HCT116 (cell line): ENCODE measurements at regions not wholly inside any gene's neighbourhood (a gene's known extent, or its start where the extent isn't known, plus 50 kb on each side); places are given as distances from the start of the nearest gene placed in this dataset.

Experiments
- ATAC-seq: fragments of 200-7000 bp; cut with Tn5 transposase; 2 replicates; pipeline ENCODE4 v1.9.1; 2020; ENCODE audit warnings: mild to moderate bottlenecking, moderate library complexity
- BruUV-seq: library from RNA; stranded (reverse); fragments of 400-500 nt; replicated peaks from 2 replicates; lab custom pipeline; 2021; lab: Mats Ljungman, UMichigan
- CTCF ChIA-PET: fragments of 300-600 bp; sonication (Branson Sonifier 250); formaldehyde crosslinking; loops from one replicate; lab custom pipeline; 2021; ENCODE audit warnings: antibody characterized with exemption; lab: Charles Lee
- POLR2A ChIA-PET: fragments of 300-600, 350-600 bp; sonication (Branson Sonifier 250); formaldehyde crosslinking; loops from one replicate; lab custom pipeline; 2021; ENCODE audit warnings: antibody characterized with exemption; lab: Charles Lee
- RAD21 ChIA-PET, 2 experiments: fragments of 300-600 bp; sonication (Branson Sonifier 250); formaldehyde crosslinking; loops; one replicate each; lab custom pipeline; 2023; ENCODE audit warnings: low total read pairs in 2 of 2; ENCODE audit not compliant: uncharacterized antibody in 2 of 2, unreplicated experiment in 2 of 2, low non-redundant PET in 1 of 2; lab: Charles Lee
- DNase-seq: peaks from one replicate; pipeline ENCODE4 v3.0.0-alpha.2; 2010; ENCODE audit warnings: low read depth, low spot score
- H2AFZ ChIP-seq: fragments of 200-600 bp; shearing (Covaris generic), sonication (generic); 2 replicates; pipeline ENCODE4 v1.6.1; 2017; ENCODE audit warnings: low read depth, mixed run types, mixed read lengths, antibody characterized with exemption, low read length; ENCODE audit not compliant: poor library complexity, severe bottlenecking
- H3K27ac ChIP-seq: 2 replicates; pipeline ENCODE4 v1.5.1; 2012; ENCODE audit warnings: low read depth, low read length
- H3K27me3 ChIP-seq: fragments of 200-600 bp; sonication (generic); 2 replicates; pipeline ENCODE4 v1.6.1; 2016; ENCODE audit warnings: mixed run types, low read length, mixed read lengths; ENCODE audit not compliant: insufficient read depth
- H3K36me3 ChIP-seq, 2 experiments: fragments of 200-500 bp in 1 of 2; fragments of 200-600 bp in 1 of 2; sonication (Bioruptor generic) in 1 of 2; sonication (generic) in 1 of 2; 2 replicates each; pipeline versions ENCODE4 v1.5.1 to v1.6.1; 2014 to 2016; ENCODE audit warnings: low read length in 2 of 2, inconsistent platforms in 1 of 2, mixed read lengths in 1 of 2, mixed run types in 1 of 2; ENCODE audit not compliant: insufficient read depth in 2 of 2, control insufficient read depth in 1 of 2
- H3K4me1 ChIP-seq, 2 experiments: fragments of 200-600 bp in 1 of 2; sonication (generic) in 1 of 2; 2 replicates each; pipeline versions ENCODE4 v1.5.1 to v1.6.1; 2012 to 2017; ENCODE audit warnings: low read length in 2 of 2, inconsistent platforms in 1 of 2, mild to moderate bottlenecking in 1 of 2, mixed read lengths in 1 of 2, mixed run types in 1 of 2, moderate library complexity in 1 of 2; ENCODE audit not compliant: insufficient read depth in 2 of 2, control insufficient read depth in 1 of 2
- H3K4me2 ChIP-seq: fragments of 200-600 bp; sonication (generic); 2 replicates; pipeline ENCODE4 v1.6.1; 2017; ENCODE audit warnings: mixed run types, low read length, mixed read lengths
- H3K4me3 ChIP-seq, 2 experiments: fragments of 200-600 bp in 1 of 2; sonication (generic) in 1 of 2; replicated peaks in 1 of 2; 2 replicates each; pipeline ENCODE4 v1.5.1; 2011 to 2016; ENCODE audit warnings: low read length in 2 of 2, control low read depth in 1 of 2, low read depth in 1 of 2, mild to moderate bottlenecking in 1 of 2, mixed read lengths in 1 of 2, mixed run types in 1 of 2
- H3K79me2 ChIP-seq: fragments of 200-600 bp; sonication (generic); 2 replicates; pipeline ENCODE4 v1.6.1; 2017; ENCODE audit warnings: mild to moderate bottlenecking, mixed run types, low read length, moderate library complexity, mixed read lengths; ENCODE audit not compliant: insufficient read depth
- H3K9ac ChIP-seq: fragments of 200-600 bp; sonication (generic); 2 replicates; pipeline ENCODE4 v1.6.1; 2016; ENCODE audit warnings: low read length, mixed read lengths
- H3K9me2 ChIP-seq: fragments of 200-600 bp; sonication (generic), shearing (Covaris generic); 2 replicates; pipeline ENCODE4 v1.6.1; 2017; ENCODE audit warnings: mixed run types, mild to moderate bottlenecking, moderate library complexity; ENCODE audit not compliant: insufficient read depth
- H3K9me3 ChIP-seq, 2 experiments: fragments of 200-500 bp in 1 of 2; fragments of 200-600 bp in 1 of 2; sonication (Bioruptor generic) in 1 of 2; sonication (generic) in 1 of 2; 2 replicates each; pipeline ENCODE4 v1.6.1; 2014 to 2017; ENCODE audit warnings: low read length in 2 of 2, mixed read lengths in 2 of 2, inconsistent platforms in 1 of 2, low read depth in 1 of 2, mild to moderate bottlenecking in 1 of 2, mixed run types in 1 of 2, moderate library complexity in 1 of 2; ENCODE audit not compliant: control insufficient read depth in 1 of 2, insufficient read depth in 1 of 2
- H4K20me1 ChIP-seq: fragments of 200-600 bp; sonication (generic), shearing (Covaris generic); 2 replicates; pipeline ENCODE4 v1.6.1; 2017; ENCODE audit warnings: mixed run types, mild to moderate bottlenecking, moderate library complexity; ENCODE audit not compliant: insufficient read depth
- CBX3 ChIP-seq: IDR thresholded peaks from 2 replicates; pipeline ENCODE4 v1.6.1; 2012; ENCODE audit warnings: low read depth
- CEBPB ChIP-seq: IDR thresholded peaks from 2 replicates; pipeline ENCODE4 v1.6.1; 2012; ENCODE audit warnings: low read depth
- CTCF ChIP-seq, 3 experiments: fragments of 200-600 bp in 1 of 3; sonication (generic) in 1 of 3; IDR thresholded peaks in 2 of 3; conservative IDR thresholded peaks in 1 of 3; 2 replicates each; pipeline ENCODE4 v1.5.1; 2012 to 2017; ENCODE audit warnings: low read depth in 2 of 3, low read length in 2 of 3, antibody characterized with exemption in 1 of 3, borderline replicate concordance in 1 of 3, control low read depth in 1 of 3, mild to moderate bottlenecking in 1 of 3, mixed read lengths in 1 of 3, mixed run types in 1 of 3, moderate library complexity in 1 of 3; ENCODE audit not compliant: insufficient read depth in 1 of 3
- EGR1 ChIP-seq: IDR thresholded peaks from 2 replicates; pipeline ENCODE4 v1.6.1; 2012; ENCODE audit warnings: low read depth
- ELF1 ChIP-seq: IDR thresholded peaks from 2 replicates; pipeline ENCODE4 v1.6.1; 2012; ENCODE audit warnings: low read depth, borderline replicate concordance
- EZH2 ChIP-seq: fragments of 200-600 bp; sonication (generic); IDR thresholded peaks from 2 replicates; pipeline ENCODE4 v1.6.1; 2017; ENCODE audit warnings: antibody characterized with exemption, mixed run types
- FOSL1 ChIP-seq: IDR thresholded peaks from 2 replicates; pipeline ENCODE4 v1.6.1; 2012; ENCODE audit warnings: low read depth
- JUND ChIP-seq: IDR thresholded peaks from 2 replicates; pipeline ENCODE4 v1.6.1; 2012
- MAX ChIP-seq: IDR thresholded peaks from 2 replicates; pipeline ENCODE4 v1.6.1; 2012
- POLR2A ChIP-seq: IDR thresholded peaks from 2 replicates; pipeline ENCODE4 v1.7.0; 2011; ENCODE audit warnings: borderline replicate concordance; ENCODE audit not compliant: insufficient read depth, insufficient read length; ENCODE audit errors: extremely low read depth
- RAD21 ChIP-seq: IDR thresholded peaks from 2 replicates; pipeline ENCODE4 v1.6.1; 2012; ENCODE audit warnings: low read depth, mild to moderate bottlenecking
- REST ChIP-seq: IDR thresholded peaks from 2 replicates; pipeline ENCODE4 v1.6.1; 2012; ENCODE audit warnings: low read depth
- SIN3A ChIP-seq: IDR thresholded peaks from 2 replicates; pipeline ENCODE4 v1.6.1; 2012; ENCODE audit warnings: low read depth
- SP1 ChIP-seq: IDR thresholded peaks from 2 replicates; pipeline ENCODE4 v1.6.1; 2012; ENCODE audit warnings: low read depth
- SRF ChIP-seq: IDR thresholded peaks from 2 replicates; pipeline ENCODE4 v1.6.1; 2012; ENCODE audit warnings: low read depth
- TCF7L2 ChIP-seq: IDR thresholded peaks from 2 replicates; pipeline ENCODE4 v1.7.0; 2011; ENCODE audit warnings: borderline replicate concordance, inconsistent platforms; ENCODE audit not compliant: insufficient read depth, insufficient read length; ENCODE audit errors: extremely low read depth
- YY1 ChIP-seq: IDR thresholded peaks from 2 replicates; pipeline ENCODE4 v1.6.1; 2011; ENCODE audit warnings: low read length, low read depth, moderate library complexity, mild to moderate bottlenecking; ENCODE audit not compliant: insufficient replicate concordance; ENCODE audit errors: extremely low read depth
- ZBTB33 ChIP-seq: IDR thresholded peaks from 2 replicates; pipeline ENCODE4 v1.6.1; 2011; ENCODE audit warnings: mild to moderate bottlenecking, low read length, moderate library complexity; ENCODE audit not compliant: insufficient replicate concordance; ENCODE audit errors: extremely low read depth
- intact Hi-C: fragments of 100-400 bp; cut with micrococcal nuclease; formaldehyde crosslinking; loops from 2 replicates; pipeline ENCODE4 v1.10.0; 2022

GRCh38 chr13:54709546-54709945 lies 1680.9 kb downstream of the OLFM4 start:
- Histone ChIP-seq H3K9me2 (no peaks in the 10 kb centered on the region), H3K79me2 (no peaks in the 10 kb centered on the region), H4K20me1 (no peaks in the 10 kb centered on the region), H3K4me2 (no peak overlapping the region), H3K36me3 (no peaks in the 10 kb centered on the region)
- BruUV-seq: no TSS peak
- DNase-seq: no peak
- no peak for TF ChIP-seq EGR1
- no peak for TF ChIP-seq SIN3A
- no peak for TF ChIP-seq CTCF (IDR thresholded peaks at IDR 0.05 in 2 of 3, conservative IDR thresholded peaks at IDR 0.05 in 1 of 3; ENCODE audit: borderline replicate concordance in 1 of 3, insufficient read depth in 1 of 3, low read depth in 2 of 3, low read length in 2 of 3)
- no peak for TF ChIP-seq POLR2A
- no peak for TF ChIP-seq SP1
- TF ChIP-seq CEBPB: no peak
- TF ChIP-seq EZH2: no peak
- TF ChIP-seq ZBTB33: no peak
- TF ChIP-seq REST: no peak
- TF ChIP-seq MAX: no peak
- TF ChIP-seq YY1: no peak
- no peak for TF ChIP-seq FOSL1
- no peak for TF ChIP-seq CBX3
- TF ChIP-seq TCF7L2: no peak
- TF ChIP-seq RAD21: no peak
- TF ChIP-seq JUND: no peak
- TF ChIP-seq SRF: no peak
- TF ChIP-seq ELF1: no peak
- TF ChIP-seq, all 23 proteins: peak for 0
- ChIA-PET POLR2A (no interaction called here), RAD21 (no interaction called here), CTCF (no interaction called here)
- no peak overlapping the region for H3K9ac ChIP-seq
- no peaks in the 10 kb centered on the region for H3K4me1 ChIP-seq
- no peaks in the 10 kb centered on the region for H3K27me3 ChIP-seq
- no peak overlapping the region for H3K27ac ChIP-seq
- no peak overlapping the region for H2AFZ ChIP-seq
- intact Hi-C loops: no loop called here
- H3K9me3 ChIP-seq: peaks cover 3 to 20% of the 10 kb centered on the region in 2 experiments; a peak in 2 of 4 replicates
- H3K4me3 ChIP-seq: no peak overlapping the region
- ATAC-seq: no peak
